ENCODE measurements at regions not wholly inside any gene's neighbourhood (a gene's known extent, or its start where the extent isn't known, plus 50 kb on each side); places are given as distances from the start of the nearest gene placed in this dataset.
"Not testable (repeated sequence)": the region's sequence is repeated elsewhere in the genome, so short reads cannot be mapped to it uniquely, and the experiment has no call there.

- TF ChIP-seq, protein P1, sequence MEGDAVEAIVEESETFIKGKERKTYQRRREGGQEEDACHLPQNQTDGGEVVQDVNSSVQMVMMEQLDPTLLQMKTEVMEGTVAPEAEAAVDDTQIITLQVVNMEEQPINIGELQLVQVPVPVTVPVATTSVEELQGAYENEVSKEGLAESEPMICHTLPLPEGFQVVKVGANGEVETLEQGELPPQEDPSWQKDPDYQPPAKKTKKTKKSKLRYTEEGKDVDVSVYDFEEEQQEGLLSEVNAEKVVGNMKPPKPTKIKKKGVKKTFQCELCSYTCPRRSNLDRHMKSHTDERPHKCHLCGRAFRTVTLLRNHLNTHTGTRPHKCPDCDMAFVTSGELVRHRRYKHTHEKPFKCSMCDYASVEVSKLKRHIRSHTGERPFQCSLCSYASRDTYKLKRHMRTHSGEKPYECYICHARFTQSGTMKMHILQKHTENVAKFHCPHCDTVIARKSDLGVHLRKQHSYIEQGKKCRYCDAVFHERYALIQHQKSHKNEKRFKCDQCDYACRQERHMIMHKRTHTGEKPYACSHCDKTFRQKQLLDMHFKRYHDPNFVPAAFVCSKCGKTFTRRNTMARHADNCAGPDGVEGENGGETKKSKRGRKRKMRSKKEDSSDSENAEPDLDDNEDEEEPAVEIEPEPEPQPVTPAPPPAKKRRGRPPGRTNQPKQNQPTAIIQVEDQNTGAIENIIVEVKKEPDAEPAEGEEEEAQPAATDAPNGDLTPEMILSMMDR (IDR thresholded peaks at IDR 0.05), result not testable (repeated sequence)
- TF ChIP-seq POLR2AphosphoS5 (IDR thresholded peaks at IDR 0.05; ENCODE audit: low read depth, low read length); REST (IDR thresholded peaks at IDR 0.05; ENCODE audit: insufficient read depth in 1 of 2, low read depth in 2 of 2, low read length in 1 of 2); TCF7L2 (IDR thresholded peaks at IDR 0.05; ENCODE audit: low read depth, low read length): not testable (repeated sequence)
Measured at GRCh38 chr5:50591338-50591737, 75.1 kb upstream of the PARP8 start.

Measured in Panc1 (cell line).